Esophagus muscularis mucosa (tissue), 4 donors: ENCODE measurements at regions not wholly inside any gene's neighbourhood (a gene's known extent, or its start where the extent isn't known, plus 50 kb on each side); places are given as distances from the start of the nearest gene placed in this dataset.

Experiments
- EP300 ChIP-seq: sonication (generic); formaldehyde crosslinking; IDR thresholded peaks from one replicate; pipeline ENCODE4 v1.6.1; 2017; ENCODE audit warnings: antibody characterized with exemption
- POLR2A ChIP-seq: fragments of 450-650 bp; IDR thresholded peaks from one replicate; pipeline ENCODE4 v1.6.1; 2017; ENCODE audit warnings: antibody characterized with exemption, moderate library complexity, mild to moderate bottlenecking, low read depth
- POLR2AphosphoS5 ChIP-seq, 2 donors: sonication (generic); formaldehyde crosslinking; IDR thresholded peaks; one replicate each; pipeline ENCODE4 v1.6.1; 2017; ENCODE audit warnings: antibody characterized with exemption in 2 of 2
- TF ChIP-seq, protein P1 (sequence below), 3 experiments: fragments of 200-600 bp in 2 of 3; fragments of 450-650 bp in 1 of 3; sonication (generic) in 2 of 3; IDR thresholded peaks; one replicate each; pipeline ENCODE4 v1.5.1; 2017 to 2019; ENCODE audit warnings: antibody characterized with exemption in 3 of 3, mild to moderate bottlenecking in 2 of 3, moderate library complexity in 1 of 3

DNA sequence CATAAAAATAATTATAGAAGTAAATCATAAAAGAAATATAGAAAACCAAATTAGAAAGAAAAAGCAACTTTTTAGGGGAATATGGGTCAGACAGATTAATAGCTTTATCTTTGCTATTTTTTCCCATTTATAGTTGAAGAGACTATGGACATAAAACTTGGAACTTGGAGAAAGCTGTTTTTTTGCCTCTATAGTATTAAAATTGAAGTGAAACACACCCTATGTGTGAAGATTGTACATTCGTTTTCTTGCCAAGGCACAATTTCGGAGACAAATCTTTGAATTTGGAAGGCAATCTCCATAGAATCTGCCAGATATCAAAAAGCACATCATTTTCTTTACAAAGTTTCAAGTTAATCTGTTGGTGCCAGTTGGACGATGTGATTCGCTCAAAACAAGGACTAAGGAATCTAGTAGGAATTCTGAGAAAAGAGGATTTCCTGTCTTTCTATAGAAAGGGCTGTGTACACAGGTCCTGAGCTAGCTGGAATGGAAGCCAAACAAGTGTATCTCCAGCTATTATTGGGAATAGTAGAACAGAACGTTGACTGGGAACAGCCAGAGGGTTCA lies 156.3 kb downstream of the SLC7A11 start:
- TF ChIP-seq, protein P1, sequence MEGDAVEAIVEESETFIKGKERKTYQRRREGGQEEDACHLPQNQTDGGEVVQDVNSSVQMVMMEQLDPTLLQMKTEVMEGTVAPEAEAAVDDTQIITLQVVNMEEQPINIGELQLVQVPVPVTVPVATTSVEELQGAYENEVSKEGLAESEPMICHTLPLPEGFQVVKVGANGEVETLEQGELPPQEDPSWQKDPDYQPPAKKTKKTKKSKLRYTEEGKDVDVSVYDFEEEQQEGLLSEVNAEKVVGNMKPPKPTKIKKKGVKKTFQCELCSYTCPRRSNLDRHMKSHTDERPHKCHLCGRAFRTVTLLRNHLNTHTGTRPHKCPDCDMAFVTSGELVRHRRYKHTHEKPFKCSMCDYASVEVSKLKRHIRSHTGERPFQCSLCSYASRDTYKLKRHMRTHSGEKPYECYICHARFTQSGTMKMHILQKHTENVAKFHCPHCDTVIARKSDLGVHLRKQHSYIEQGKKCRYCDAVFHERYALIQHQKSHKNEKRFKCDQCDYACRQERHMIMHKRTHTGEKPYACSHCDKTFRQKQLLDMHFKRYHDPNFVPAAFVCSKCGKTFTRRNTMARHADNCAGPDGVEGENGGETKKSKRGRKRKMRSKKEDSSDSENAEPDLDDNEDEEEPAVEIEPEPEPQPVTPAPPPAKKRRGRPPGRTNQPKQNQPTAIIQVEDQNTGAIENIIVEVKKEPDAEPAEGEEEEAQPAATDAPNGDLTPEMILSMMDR (IDR thresholded peaks at IDR 0.05) = no peak
- TF ChIP-seq POLR2A (no peak), POLR2AphosphoS5 (IDR thresholded peaks at IDR 0.05) (no peak), EP300 (no peak)
